Lung (tissue), 11 donors: ENCODE measurements at regions not wholly inside any gene's neighbourhood (a gene's known extent, or its start where the extent isn't known, plus 50 kb on each side); places are given as distances from the start of the nearest gene placed in this dataset.

Source experiments
- ATAC-seq: fragments of 200-7000 bp; cut with Tn5 transposase; one replicate; pipeline ENCODE4 v1.9.1; 2020; ENCODE audit warnings: moderate number of reproducible peaks; ENCODE audit not compliant: insufficient read depth, low FRiP score
- DNase-seq, 3 donors: peaks; one replicate each; pipeline ENCODE4 v3.0.0-alpha.2; 2013 to 2017
- H3K27ac ChIP-seq, 2 donors: one replicate each; pipeline ENCODE4 v1.5.1; 2013; ENCODE audit warnings: mild to moderate bottlenecking in 2 of 2, moderate library complexity in 2 of 2, control low read depth in 1 of 2, inconsistent platforms in 1 of 2, low read depth in 1 of 2, low read length in 1 of 2
- H3K27me3 ChIP-seq, 3 donors: one replicate each; pipeline ENCODE4 v1.5.1; 2013; ENCODE audit warnings: low read length in 2 of 3; ENCODE audit not compliant: control insufficient read depth in 3 of 3, insufficient read depth in 3 of 3
- H3K36me3 ChIP-seq, 4 donors: one replicate each; pipeline ENCODE4 v1.5.1; 2013; ENCODE audit warnings: low read length in 4 of 4, mild to moderate bottlenecking in 1 of 4, moderate library complexity in 1 of 4; ENCODE audit not compliant: control insufficient read depth in 4 of 4, insufficient read depth in 4 of 4
- H3K4me1 ChIP-seq, 5 donors: one replicate each; pipeline ENCODE4 v1.5.1; 2013; ENCODE audit warnings: low read length in 5 of 5, mild to moderate bottlenecking in 2 of 5, moderate library complexity in 1 of 5; ENCODE audit not compliant: control insufficient read depth in 5 of 5, insufficient read depth in 5 of 5
- H3K4me3 ChIP-seq: one replicate; pipeline ENCODE4 v1.5.1; 2013; ENCODE audit warnings: mild to moderate bottlenecking, control low read depth, moderate library complexity
- H3K9ac ChIP-seq, 2 donors: one replicate each; pipeline ENCODE4 v1.5.1; 2013; ENCODE audit warnings: low read length in 2 of 2, control low read depth in 1 of 2; ENCODE audit not compliant: insufficient read depth in 1 of 2
- H3K9me3 ChIP-seq, 4 donors: one replicate each; pipeline ENCODE4 v1.5.1; 2013; ENCODE audit warnings: low read length in 3 of 4, mild to moderate bottlenecking in 1 of 4, moderate library complexity in 1 of 4; ENCODE audit not compliant: control insufficient read depth in 4 of 4, insufficient read depth in 3 of 4
- CTCF ChIP-seq: IDR thresholded peaks from 2 replicates; pipeline ENCODE4 v1.5.1; 2012; ENCODE audit warnings: mild to moderate bottlenecking; ENCODE audit errors: control extremely low read depth, extremely low read depth
- WGBS, 2 donors: extraction: QIAGEN DNeasy Blood & Tissue Kit; methylation state at CpG; one replicate each; pipeline ENCODE4 v1.1.7; 2013; 5-methylcytosine and 5-hydroxymethylcytosine counted together
- donor health status: control.
- donor health status: control.
- donor health status: Bipolar disorder and iron deficiency.
- donor health status: healthy.
- donor health status: DM: yes; HTN: yes; CAD: no.

- no peak overlapping the region for H3K4me3 ChIP-seq
- H3K9ac ChIP-seq: no peak overlapping the region
- TF ChIP-seq CTCF: no peak
- DNase-seq: no peak
- H3K27me3 ChIP-seq: peaks cover 0 to 7% (median 0%) of the 10 kb centered on the region in 3 donors
- peaks cover 0 to 2% (median 0%) of the 10 kb centered on the region in 5 donors for H3K4me1 ChIP-seq
- no peaks in the 10 kb centered on the region for H3K36me3 ChIP-seq
- peaks cover 0 to 9% (median 0%) of the 10 kb centered on the region in 4 donors for H3K9me3 ChIP-seq
- no peak for ATAC-seq
- no peak overlapping the region for H3K27ac ChIP-seq
- WGBS, 2 donors: 71 to 76% methylated on average over 24 of the region's 24 CpGs
These were observed 54.8 kb downstream of the ADRA2C start for GRCh38 chr4:3820806-3821579.

- 66 to 73% methylated on average over 14 to 15 of the region's 15 CpGs for WGBS, 2 donors
- no peak for ATAC-seq
- no peak for TF ChIP-seq CTCF
- DNase-seq: no peak
- Histone ChIP-seq H3K36me3 (no peaks in the 10 kb centered on the region), H3K27me3 (peaks cover 0 to 7% (median 0%) of the 10 kb centered on the region in 3 donors), H3K4me1 (peaks cover 0 to 2% (median 0%) of the 10 kb centered on the region in 5 donors), H3K27ac (no peak overlapping the region), H3K9ac (no peak overlapping the region), H3K4me3 (no peak overlapping the region), H3K9me3 (peaks cover 0 to 8% (median 0%) of the 10 kb centered on the region in 4 donors)
These were observed 55.5 kb downstream of the ADRA2C start for GRCh38 chr4:3821580-3822229.

GRCh38 chr4:3822230-3822947 is 56.2 kb downstream of the ADRA2C start:
- no peak for ATAC-seq

More at GRCh38 chr4:3822230-3822947, 56.2 kb downstream of the ADRA2C start:
- peaks cover 0 to 7% (median 0%) of the 10 kb centered on the region in 3 donors for H3K27me3 ChIP-seq
- no peak overlapping the region for H3K4me3 ChIP-seq
- 45 to 57% methylated on average over 22 of the region's 22 CpGs for WGBS, 2 donors
- no peak overlapping the region for H3K9ac ChIP-seq
- peaks cover 0 to 7% (median 0%) of the 10 kb centered on the region in 5 donors for H3K4me1 ChIP-seq
- TF ChIP-seq CTCF: no peak
- DNase-seq: no peak
- no peak overlapping the region for H3K27ac ChIP-seq
- H3K9me3 ChIP-seq: peaks cover 0 to 2% (median 0%) of the 10 kb centered on the region in 4 donors
- no peaks in the 10 kb centered on the region for H3K36me3 ChIP-seq
